ENCODE measurements at regions not wholly inside any gene's neighbourhood (a gene's known extent, or its start where the extent isn't known, plus 50 kb on each side); places are given as distances from the start of the nearest gene placed in this dataset.

- no peak for DNase-seq
Observed at GRCh38 chr1:87439821-87440220, 111.1 kb downstream of the LMO4 start.

- DNase-seq: peak; percentile 80
Observed at GRCh38 chr1:87449348-87449963, 120.8 kb downstream of the LMO4 start.

- no peak for DNase-seq
Observed at GRCh38 chr1:87450136-87450535, 121.5 kb downstream of the LMO4 start.

- DNase-seq: peak; percentile 25
Observed at GRCh38 chr1:87450615-87451209, 122.0 kb downstream of the LMO4 start.

- DNase-seq: peak; percentile 3
Observed at GRCh38 chr1:87451229-87451920, 122.7 kb downstream of the LMO4 start.

- DNase-seq: no peak
Observed at GRCh38 chr1:87452648-87453047, 124.0 kb downstream of the LMO4 start.

GRCh38 chr1:87457408-87457807, 128.7 kb downstream of the LMO4 start:
- DNase-seq: no peak

GRCh38 chr1:87462894-87463293, 134.2 kb downstream of the LMO4 start:
- no peak for DNase-seq

- peak; percentile 24 for DNase-seq
Observed at GRCh38 chr1:87464022-87464490, 135.4 kb downstream of the LMO4 start.

- no peak for DNase-seq
Observed at GRCh38 chr1:87466621-87467020, 137.9 kb downstream of the LMO4 start.

GRCh38 chr1:87472716-87473115, 144.0 kb downstream of the LMO4 start:
- no peak for DNase-seq

GRCh38 chr1:87473203-87473661, 144.6 kb downstream of the LMO4 start:
- DNase-seq: no peak

GRCh38 chr1:87474098-87474497, 145.4 kb downstream of the LMO4 start:
- DNase-seq: no peak

- DNase-seq: no peak
Observed at GRCh38 chr1:87478231-87478630, 149.6 kb downstream of the LMO4 start.

- no peak for DNase-seq
Observed at GRCh38 chr1:87495147-87495546, 166.5 kb downstream of the LMO4 start.

- no peak for DNase-seq
Observed at GRCh38 chr1:87495870-87496269, 167.2 kb downstream of the LMO4 start.

GRCh38 chr1:87497380-87498203, 168.9 kb downstream of the LMO4 start:
- no peak for DNase-seq

GRCh38 chr1:87501738-87502137, 173.1 kb downstream of the LMO4 start:
- no peak for DNase-seq

- DNase-seq: no peak
Observed at GRCh38 chr1:87505391-87505983, 176.8 kb downstream of the LMO4 start.

GRCh38 chr1:87506147-87506546, 177.5 kb downstream of the LMO4 start:
- no peak for DNase-seq

GRCh38 chr1:87508247-87508787, 179.6 kb downstream of the LMO4 start:
- DNase-seq: no peak

GRCh38 chr1:87510540-87510939, 181.9 kb downstream of the LMO4 start:
- DNase-seq: no peak

- no peak for DNase-seq
Observed at GRCh38 chr1:87511449-87511848, 182.8 kb downstream of the LMO4 start.
